Liver (tissue), 3 donors: ENCODE measurements at regions not wholly inside any gene's neighbourhood (a gene's known extent, or its start where the extent isn't known, plus 50 kb on each side); places are given as distances from the start of the nearest gene placed in this dataset.

Experiments used
- EGR1 ChIP-seq, 2 donors: IDR thresholded peaks; 2 replicates each; pipeline ENCODE4 v1.6.1; 2016 to 2018; ENCODE audit warnings: antibody characterized with exemption in 2 of 2, low read depth in 2 of 2
- GABPA ChIP-seq, 2 donors: IDR thresholded peaks in 1 of 2; conservative IDR thresholded peaks in 1 of 2; 2 replicates each; pipeline ENCODE4 v1.6.1; 2016; ENCODE audit warnings: antibody characterized with exemption in 2 of 2, mild to moderate bottlenecking in 1 of 2, moderate library complexity in 1 of 2
- RAD21 ChIP-seq, 2 donors: IDR thresholded peaks; 2 replicates each; pipeline ENCODE4 v1.6.1; 2016; ENCODE audit warnings: antibody characterized with exemption in 2 of 2, mild to moderate bottlenecking in 2 of 2
- SP1 ChIP-seq: IDR thresholded peaks from 2 replicates; pipeline ENCODE4 v1.6.1; 2018; ENCODE audit warnings: antibody characterized with exemption, mild to moderate bottlenecking
- TAF1 ChIP-seq: conservative IDR thresholded peaks from 2 replicates; pipeline ENCODE4 v1.6.1; 2016; ENCODE audit warnings: antibody characterized with exemption, mild to moderate bottlenecking
- TF ChIP-seq, protein P1 (sequence below): fragments of 150-350 bp; IDR thresholded peaks from 2 replicates; pipeline ENCODE4 v1.5.1; 2017; ENCODE audit warnings: improper control_type of control experiment, low read depth, low read length; ENCODE audit not compliant: missing input control
- TF ChIP-seq, protein P2 (sequence below): IDR thresholded peaks from 2 replicates; pipeline ENCODE4 v1.6.1; 2016; ENCODE audit warnings: antibody characterized with exemption
- TF ChIP-seq, protein P3 (sequence below): IDR thresholded peaks from 2 replicates; pipeline ENCODE4 v1.6.1; 2016; ENCODE audit warnings: antibody characterized with exemption
- TF ChIP-seq, protein P4 (sequence below): IDR thresholded peaks from 2 replicates; pipeline ENCODE4 v1.6.1; 2016; ENCODE audit warnings: antibody characterized with exemption, mild to moderate bottlenecking
- donor health status: healthy.
- donor health status: healthy.

DNA sequence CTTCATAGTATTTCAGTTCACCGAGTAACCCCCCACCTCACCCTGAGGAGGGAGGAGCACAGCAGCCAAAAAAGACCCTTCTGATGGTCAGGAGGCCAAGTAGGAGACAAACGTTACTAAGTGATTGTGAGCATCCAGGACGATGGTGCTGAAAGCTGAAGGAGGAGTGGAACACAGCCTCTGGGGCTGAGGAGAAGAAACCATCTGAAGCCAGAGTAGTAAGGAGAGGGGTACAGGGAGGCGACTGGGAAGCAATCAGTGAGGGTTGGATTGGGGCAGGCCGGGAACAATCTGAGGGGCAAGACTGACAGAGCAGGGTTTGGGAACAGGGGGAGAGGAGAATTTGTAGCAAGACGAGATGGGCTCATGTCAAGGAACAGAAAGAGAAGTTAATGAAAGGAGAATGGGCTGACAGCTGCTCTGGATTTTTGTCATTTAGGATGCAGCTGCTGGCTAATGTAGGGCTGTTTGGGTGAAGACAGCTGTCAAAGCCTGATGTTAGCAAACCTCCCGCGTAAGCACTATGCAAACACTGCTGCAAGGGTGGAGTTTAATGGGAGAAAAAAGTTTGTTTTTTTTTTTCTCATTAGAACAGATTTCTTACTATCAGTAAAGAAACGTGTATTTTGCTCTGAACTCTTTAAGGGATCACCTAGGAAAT, 622.2 kb downstream of the EDEM1 start:
- TF ChIP-seq, protein P1, sequence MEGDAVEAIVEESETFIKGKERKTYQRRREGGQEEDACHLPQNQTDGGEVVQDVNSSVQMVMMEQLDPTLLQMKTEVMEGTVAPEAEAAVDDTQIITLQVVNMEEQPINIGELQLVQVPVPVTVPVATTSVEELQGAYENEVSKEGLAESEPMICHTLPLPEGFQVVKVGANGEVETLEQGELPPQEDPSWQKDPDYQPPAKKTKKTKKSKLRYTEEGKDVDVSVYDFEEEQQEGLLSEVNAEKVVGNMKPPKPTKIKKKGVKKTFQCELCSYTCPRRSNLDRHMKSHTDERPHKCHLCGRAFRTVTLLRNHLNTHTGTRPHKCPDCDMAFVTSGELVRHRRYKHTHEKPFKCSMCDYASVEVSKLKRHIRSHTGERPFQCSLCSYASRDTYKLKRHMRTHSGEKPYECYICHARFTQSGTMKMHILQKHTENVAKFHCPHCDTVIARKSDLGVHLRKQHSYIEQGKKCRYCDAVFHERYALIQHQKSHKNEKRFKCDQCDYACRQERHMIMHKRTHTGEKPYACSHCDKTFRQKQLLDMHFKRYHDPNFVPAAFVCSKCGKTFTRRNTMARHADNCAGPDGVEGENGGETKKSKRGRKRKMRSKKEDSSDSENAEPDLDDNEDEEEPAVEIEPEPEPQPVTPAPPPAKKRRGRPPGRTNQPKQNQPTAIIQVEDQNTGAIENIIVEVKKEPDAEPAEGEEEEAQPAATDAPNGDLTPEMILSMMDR: no peak
- TF ChIP-seq, protein P2, sequence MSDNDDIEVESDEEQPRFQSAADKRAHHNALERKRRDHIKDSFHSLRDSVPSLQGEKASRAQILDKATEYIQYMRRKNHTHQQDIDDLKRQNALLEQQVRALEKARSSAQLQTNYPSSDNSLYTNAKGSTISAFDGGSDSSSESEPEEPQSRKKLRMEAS: no peak
- TF ChIP-seq GABPA (IDR thresholded peaks at IDR 0.05 in 1 of 2, conservative IDR thresholded peaks at IDR 0.05 in 1 of 2): no peak
- no peak for TF ChIP-seq SP1
- no peak for TF ChIP-seq TAF1
- TF ChIP-seq RAD21 (IDR thresholded peaks at IDR 0.05): no peak
- TF ChIP-seq, protein P3, sequence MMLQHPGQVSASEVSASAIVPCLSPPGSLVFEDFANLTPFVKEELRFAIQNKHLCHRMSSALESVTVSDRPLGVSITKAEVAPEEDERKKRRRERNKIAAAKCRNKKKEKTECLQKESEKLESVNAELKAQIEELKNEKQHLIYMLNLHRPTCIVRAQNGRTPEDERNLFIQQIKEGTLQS: no peak
- TF ChIP-seq, protein P4, sequence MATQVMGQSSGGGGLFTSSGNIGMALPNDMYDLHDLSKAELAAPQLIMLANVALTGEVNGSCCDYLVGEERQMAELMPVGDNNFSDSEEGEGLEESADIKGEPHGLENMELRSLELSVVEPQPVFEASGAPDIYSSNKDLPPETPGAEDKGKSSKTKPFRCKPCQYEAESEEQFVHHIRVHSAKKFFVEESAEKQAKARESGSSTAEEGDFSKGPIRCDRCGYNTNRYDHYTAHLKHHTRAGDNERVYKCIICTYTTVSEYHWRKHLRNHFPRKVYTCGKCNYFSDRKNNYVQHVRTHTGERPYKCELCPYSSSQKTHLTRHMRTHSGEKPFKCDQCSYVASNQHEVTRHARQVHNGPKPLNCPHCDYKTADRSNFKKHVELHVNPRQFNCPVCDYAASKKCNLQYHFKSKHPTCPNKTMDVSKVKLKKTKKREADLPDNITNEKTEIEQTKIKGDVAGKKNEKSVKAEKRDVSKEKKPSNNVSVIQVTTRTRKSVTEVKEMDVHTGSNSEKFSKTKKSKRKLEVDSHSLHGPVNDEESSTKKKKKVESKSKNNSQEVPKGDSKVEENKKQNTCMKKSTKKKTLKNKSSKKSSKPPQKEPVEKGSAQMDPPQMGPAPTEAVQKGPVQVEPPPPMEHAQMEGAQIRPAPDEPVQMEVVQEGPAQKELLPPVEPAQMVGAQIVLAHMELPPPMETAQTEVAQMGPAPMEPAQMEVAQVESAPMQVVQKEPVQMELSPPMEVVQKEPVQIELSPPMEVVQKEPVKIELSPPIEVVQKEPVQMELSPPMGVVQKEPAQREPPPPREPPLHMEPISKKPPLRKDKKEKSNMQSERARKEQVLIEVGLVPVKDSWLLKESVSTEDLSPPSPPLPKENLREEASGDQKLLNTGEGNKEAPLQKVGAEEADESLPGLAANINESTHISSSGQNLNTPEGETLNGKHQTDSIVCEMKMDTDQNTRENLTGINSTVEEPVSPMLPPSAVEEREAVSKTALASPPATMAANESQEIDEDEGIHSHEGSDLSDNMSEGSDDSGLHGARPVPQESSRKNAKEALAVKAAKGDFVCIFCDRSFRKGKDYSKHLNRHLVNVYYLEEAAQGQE: no peak
- TF ChIP-seq EGR1 (IDR thresholded peaks at IDR 0.05; ENCODE audit: low read depth in 2 of 2): no peak
